Osteoblast (primary cell): ENCODE measurements at regions not wholly inside any gene's neighbourhood (a gene's known extent, or its start where the extent isn't known, plus 50 kb on each side); places are given as distances from the start of the nearest gene placed in this dataset.

Experiments
- DNase-seq: peaks from one replicate; pipeline ENCODE4 v3.0.0; 2011; ENCODE audit warnings: low spot score, mixed read lengths; ENCODE audit not compliant: insufficient read length; ENCODE audit errors: missing footprints
- H2AFZ ChIP-seq: 2 replicates; pipeline ENCODE4 v1.6.0; 2011; ENCODE audit warnings: mild to moderate bottlenecking, low read length
- H3K27ac ChIP-seq: 2 replicates; pipeline ENCODE4 v1.5.1; 2011; ENCODE audit warnings: mild to moderate bottlenecking, low read depth, low read length, moderate library complexity
- H3K27me3 ChIP-seq: 2 replicates; pipeline ENCODE4 v1.6.0; 2012; ENCODE audit warnings: mild to moderate bottlenecking, control low read depth, inconsistent platforms, low read length, moderate library complexity; ENCODE audit not compliant: insufficient read depth
- H3K36me3 ChIP-seq: 2 replicates; pipeline ENCODE4 v1.5.1; 2011; ENCODE audit warnings: mild to moderate bottlenecking, low read length, control low read depth, moderate library complexity; ENCODE audit not compliant: insufficient read depth
- H3K4me1 ChIP-seq: 2 replicates; pipeline ENCODE4 v1.5.1; 2011; ENCODE audit warnings: mild to moderate bottlenecking, low read length, control low read depth, moderate library complexity; ENCODE audit not compliant: insufficient read depth
- H3K4me2 ChIP-seq: 2 replicates; pipeline ENCODE4 v1.6.0; 2011; ENCODE audit warnings: mild to moderate bottlenecking, low read length; ENCODE audit not compliant: insufficient read depth
- H3K4me3 ChIP-seq: fragments of 200-600 bp; sonication (generic); 3 replicates; pipeline ENCODE4 v1.5.1; 2012; ENCODE audit warnings: mild to moderate bottlenecking, low read length, inconsistent platforms; ENCODE audit not compliant: insufficient read depth
- H3K79me2 ChIP-seq: 2 replicates; pipeline ENCODE4 v1.6.0; 2012; ENCODE audit warnings: mild to moderate bottlenecking, low read length, control low read depth, inconsistent platforms; ENCODE audit not compliant: insufficient read depth
- H3K9me3 ChIP-seq: 2 replicates; pipeline ENCODE4 v1.5.1; 2011; ENCODE audit warnings: low read depth, low read length, control low read depth
- H4K20me1 ChIP-seq: 2 replicates; pipeline ENCODE4 v1.6.0; 2012; ENCODE audit warnings: mild to moderate bottlenecking, low read length, control low read depth; ENCODE audit not compliant: insufficient read depth
- TF ChIP-seq, protein P1 (sequence below): IDR thresholded peaks from 2 replicates; pipeline ENCODE4 v1.5.1; 2011; ENCODE audit warnings: mild to moderate bottlenecking, low read depth, low read length, moderate library complexity; ENCODE audit errors: extremely low read depth

DNA sequence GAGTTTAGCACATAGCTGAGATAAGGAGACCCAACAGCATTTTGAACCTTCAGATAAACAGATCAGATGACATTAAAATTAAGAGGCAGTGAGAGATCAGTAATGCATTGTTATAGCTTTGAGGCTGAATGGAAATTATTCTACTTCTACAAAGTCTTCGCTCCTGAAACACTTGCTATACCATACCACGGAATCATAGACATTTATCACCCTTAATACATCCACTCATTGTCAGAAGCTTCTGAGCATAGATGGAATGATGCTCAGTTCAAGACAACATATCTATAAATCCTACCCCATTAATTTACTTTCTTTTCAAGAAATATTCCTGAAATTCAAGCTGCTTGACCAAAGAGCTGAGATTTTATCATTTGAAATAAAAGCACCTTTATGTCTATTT is 266.7 kb downstream of the C3orf38 start:
- Histone ChIP-seq H3K36me3 (no peaks in the 10 kb centered on the region), H3K4me3 (no peak overlapping the region), H2AFZ (no peak overlapping the region), H3K4me2 (no peak overlapping the region), H3K4me1 (no peaks in the 10 kb centered on the region), H3K27ac (no peak overlapping the region), H3K79me2 (no peaks in the 10 kb centered on the region), H3K9me3 (no peaks in the 10 kb centered on the region), H4K20me1 (no peaks in the 10 kb centered on the region), H3K27me3 (no peaks in the 10 kb centered on the region)
- TF ChIP-seq, protein P1, sequence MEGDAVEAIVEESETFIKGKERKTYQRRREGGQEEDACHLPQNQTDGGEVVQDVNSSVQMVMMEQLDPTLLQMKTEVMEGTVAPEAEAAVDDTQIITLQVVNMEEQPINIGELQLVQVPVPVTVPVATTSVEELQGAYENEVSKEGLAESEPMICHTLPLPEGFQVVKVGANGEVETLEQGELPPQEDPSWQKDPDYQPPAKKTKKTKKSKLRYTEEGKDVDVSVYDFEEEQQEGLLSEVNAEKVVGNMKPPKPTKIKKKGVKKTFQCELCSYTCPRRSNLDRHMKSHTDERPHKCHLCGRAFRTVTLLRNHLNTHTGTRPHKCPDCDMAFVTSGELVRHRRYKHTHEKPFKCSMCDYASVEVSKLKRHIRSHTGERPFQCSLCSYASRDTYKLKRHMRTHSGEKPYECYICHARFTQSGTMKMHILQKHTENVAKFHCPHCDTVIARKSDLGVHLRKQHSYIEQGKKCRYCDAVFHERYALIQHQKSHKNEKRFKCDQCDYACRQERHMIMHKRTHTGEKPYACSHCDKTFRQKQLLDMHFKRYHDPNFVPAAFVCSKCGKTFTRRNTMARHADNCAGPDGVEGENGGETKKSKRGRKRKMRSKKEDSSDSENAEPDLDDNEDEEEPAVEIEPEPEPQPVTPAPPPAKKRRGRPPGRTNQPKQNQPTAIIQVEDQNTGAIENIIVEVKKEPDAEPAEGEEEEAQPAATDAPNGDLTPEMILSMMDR, result no peak
- DNase-seq, result no peak

- Histone ChIP-seq H3K36me3 (no peaks in the 10 kb centered on the region), H3K27ac (no peak overlapping the region), H3K9me3 (no peaks in the 10 kb centered on the region), H3K4me3 (no peak overlapping the region), H3K79me2 (no peaks in the 10 kb centered on the region), H3K4me2 (no peak overlapping the region), H4K20me1 (no peaks in the 10 kb centered on the region), H2AFZ (no peak overlapping the region), H3K27me3 (no peaks in the 10 kb centered on the region), H3K4me1 (no peaks in the 10 kb centered on the region)
- DNase-seq, result no peak
- TF ChIP-seq, protein P1, result no peak
These were observed 268.5 kb downstream of the C3orf38 start for GRCh38 chr3:88418219-88418618.

DNA sequence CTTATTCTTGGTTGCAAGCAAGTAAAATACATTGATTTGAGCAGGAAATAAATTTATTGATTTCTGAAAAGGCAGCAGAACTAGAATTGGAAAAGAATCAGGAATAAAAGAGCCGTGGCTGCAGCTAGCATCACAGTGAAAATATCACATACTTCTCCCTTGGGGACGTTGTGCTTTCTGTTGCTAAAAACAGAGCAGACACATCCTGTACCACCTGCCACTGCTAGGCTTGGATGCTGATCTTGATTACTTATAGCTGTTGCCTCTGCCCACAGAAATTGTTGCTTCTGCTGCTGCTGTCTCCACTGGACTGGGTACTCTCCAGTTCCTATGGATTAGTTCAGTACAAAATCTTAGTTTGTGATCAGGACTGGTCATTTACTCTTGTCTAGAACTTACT is 283.8 kb downstream of the C3orf38 start:
- Histone ChIP-seq H3K4me2 (no peak overlapping the region), H2AFZ (peak overlapping the region; percentile 64)

DNA sequence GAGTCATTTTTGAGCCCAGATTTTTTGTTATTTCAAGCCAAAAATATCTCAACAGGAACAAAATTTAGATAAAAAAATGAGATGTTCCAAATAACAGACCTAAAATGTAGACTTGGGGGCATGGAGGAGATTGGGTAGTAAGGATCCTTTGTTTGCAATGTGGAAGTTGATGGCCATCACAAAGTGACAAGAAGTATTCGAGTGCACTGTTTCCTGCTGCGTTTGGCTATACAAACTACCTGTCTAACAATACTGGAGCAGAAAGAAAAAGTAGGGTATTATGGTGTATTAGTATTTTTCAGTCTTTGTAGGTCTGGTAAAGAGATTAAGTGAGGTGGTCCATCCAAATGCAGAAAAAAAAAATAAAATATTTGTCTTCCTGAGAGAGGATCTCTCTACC is 284.2 kb downstream of the C3orf38 start:
- no peaks in the 10 kb centered on the region for H3K79me2 ChIP-seq

More for the DNA sequence above, 283.8 kb downstream of the C3orf38 start:
- H3K79me2 ChIP-seq, result no peaks in the 10 kb centered on the region
- no peak for DNase-seq
- TF ChIP-seq, protein P1, result no peak
- no peak overlapping the region for H3K27ac ChIP-seq
- H3K4me3 ChIP-seq, result no peak overlapping the region
- H4K20me1 ChIP-seq, result no peaks in the 10 kb centered on the region
- no peaks in the 10 kb centered on the region for H3K9me3 ChIP-seq
- H3K4me1 ChIP-seq, result no peaks in the 10 kb centered on the region
- no peaks in the 10 kb centered on the region for H3K36me3 ChIP-seq
- no peaks in the 10 kb centered on the region for H3K27me3 ChIP-seq

More for the DNA sequence above, 284.2 kb downstream of the C3orf38 start:
- no peaks in the 10 kb centered on the region for H3K4me1 ChIP-seq
- H3K36me3 ChIP-seq, result no peaks in the 10 kb centered on the region
- no peak overlapping the region for H3K4me3 ChIP-seq
- H3K27me3 ChIP-seq, result no peaks in the 10 kb centered on the region
- H3K9me3 ChIP-seq, result no peaks in the 10 kb centered on the region
- H4K20me1 ChIP-seq, result no peaks in the 10 kb centered on the region
- no peak overlapping the region for H3K4me2 ChIP-seq
- no peak for DNase-seq
- TF ChIP-seq, protein P1, result no peak
- peak overlapping the region; percentile 64 for H2AFZ ChIP-seq
- no peak overlapping the region for H3K27ac ChIP-seq
